Activated T-cell treated with anti-CD3 and anti-CD28 coated beads for 24 hours (primary cell): ENCODE measurements at regions not wholly inside any gene's neighbourhood (a gene's known extent, or its start where the extent isn't known, plus 50 kb on each side); places are given as distances from the start of the nearest gene placed in this dataset.

Experiments
- DNase-seq: peaks from one replicate; pipeline ENCODE4 v3.0.0-alpha.2; 2020; ENCODE audit warnings: low read depth

DNA sequence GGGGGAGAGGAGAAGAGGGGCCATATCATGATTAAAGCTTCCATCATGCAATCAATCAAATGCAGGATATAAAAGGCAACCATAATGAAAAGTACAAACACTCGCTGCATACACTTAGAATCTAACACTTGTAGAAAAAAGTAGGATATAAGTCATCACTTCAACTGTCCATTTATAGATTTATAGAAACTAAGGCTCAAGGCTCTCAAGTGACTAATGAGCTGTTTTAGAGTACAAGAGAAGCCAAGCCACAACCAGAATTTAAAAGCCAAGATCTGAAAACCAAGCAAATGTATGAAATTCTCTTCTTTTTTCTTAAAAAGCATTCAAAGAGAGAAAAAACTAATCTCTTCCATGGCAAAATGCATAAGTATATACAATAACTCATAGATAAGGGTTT, 160.2 kb upstream of the BLID start:
- DNase-seq, result no peak

- no peak for DNase-seq
These were observed 159.5 kb upstream of the BLID start for GRCh38 chr11:122275508-122275907.

DNA sequence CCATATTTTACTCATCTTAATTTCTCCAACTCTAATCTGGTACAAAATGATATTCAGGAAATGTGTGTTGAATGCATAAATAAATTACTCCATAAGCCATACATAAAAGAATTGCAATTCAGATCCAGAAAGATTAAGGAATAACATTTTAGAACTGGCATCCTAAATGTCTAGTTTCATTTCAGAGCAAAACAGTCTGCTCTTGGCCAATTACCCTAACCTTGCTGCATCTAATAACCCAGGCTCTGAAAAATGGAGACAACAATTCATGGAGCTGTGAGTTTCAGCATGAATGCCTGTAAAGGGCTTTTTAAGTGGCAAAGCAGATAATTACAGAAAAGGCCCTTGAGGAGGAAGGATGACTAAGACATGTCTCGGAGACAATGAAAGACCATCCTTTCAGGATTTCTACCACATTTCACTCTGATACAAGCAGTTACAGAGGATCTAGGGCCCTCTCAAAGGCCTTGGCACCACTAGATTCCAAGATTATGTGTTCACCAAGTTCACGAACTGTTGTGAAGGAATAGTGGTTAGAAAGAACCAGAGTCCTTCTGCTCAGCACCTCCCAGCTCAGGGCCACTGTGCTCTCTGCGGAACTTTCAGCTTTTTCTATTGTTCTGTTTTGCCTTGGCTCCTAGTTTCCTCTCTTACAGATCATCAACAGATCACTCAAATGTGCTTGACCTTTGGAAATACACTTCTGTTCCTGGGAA, 157.6 kb upstream of the BLID start:
- DNase-seq, result no peak

GRCh38 chr11:122271745-122272144, 155.7 kb upstream of the BLID start:
- DNase-seq, result no peak

DNA sequence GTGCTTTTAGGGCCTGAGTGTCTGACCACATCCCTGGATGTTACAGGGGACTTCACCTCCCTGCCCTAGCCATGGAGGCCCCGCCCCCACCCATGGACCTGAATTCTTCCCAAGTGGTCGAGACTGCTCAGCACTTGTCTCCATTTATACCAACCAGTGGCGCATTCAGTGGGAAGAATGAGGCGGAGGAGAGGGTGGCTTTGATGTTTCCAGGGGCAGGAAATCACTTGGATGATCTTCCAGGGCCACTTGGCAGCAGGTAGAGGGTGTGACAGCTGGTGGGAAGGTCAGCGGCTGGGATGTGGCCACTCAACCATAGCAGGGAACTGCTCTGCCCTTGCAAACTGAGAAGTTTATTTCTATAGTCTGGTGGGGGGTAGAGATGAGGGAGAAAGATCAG, 155.1 kb upstream of the BLID start:
- DNase-seq, result no peak

DNA sequence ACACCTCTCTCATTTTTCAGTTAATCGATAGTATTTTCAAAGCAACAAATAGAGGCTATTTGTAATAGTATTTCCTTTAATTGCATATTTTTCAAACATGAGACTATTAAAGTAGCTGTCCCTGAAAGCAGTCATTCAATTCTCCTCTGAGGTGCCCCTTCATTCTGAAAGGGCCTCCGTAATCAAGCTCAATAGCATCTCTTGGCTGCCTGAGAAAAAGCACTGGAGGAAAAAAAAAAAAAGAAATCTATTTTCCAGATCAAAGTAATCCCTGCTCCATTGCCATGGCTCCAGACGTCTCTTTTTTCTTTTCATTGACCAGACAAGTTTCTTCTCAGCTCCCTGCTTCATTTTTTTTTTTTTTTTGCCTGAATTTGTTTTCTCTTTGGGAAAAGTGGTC, 154.5 kb upstream of the BLID start:
- no peak for DNase-seq

DNA sequence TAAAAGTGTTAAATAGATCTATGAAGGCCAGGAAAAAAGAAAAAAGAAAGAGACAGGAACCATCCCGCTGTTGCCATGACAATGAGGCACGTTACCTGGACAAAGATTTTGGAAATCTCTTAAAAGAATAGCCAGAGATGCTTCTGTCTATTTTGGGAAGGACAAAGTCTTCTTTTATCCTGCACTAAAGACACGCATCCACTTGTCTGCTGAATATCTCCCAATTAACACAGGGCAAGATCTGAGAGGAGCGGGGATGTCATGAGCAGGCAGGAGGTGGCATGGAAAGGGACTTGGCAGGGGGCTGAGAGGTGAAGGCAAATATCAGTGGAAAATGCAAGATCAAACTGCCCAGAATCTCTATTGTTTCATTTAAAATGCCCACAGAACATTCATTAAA, 153.8 kb upstream of the BLID start:
- DNase-seq, result no peak

DNA sequence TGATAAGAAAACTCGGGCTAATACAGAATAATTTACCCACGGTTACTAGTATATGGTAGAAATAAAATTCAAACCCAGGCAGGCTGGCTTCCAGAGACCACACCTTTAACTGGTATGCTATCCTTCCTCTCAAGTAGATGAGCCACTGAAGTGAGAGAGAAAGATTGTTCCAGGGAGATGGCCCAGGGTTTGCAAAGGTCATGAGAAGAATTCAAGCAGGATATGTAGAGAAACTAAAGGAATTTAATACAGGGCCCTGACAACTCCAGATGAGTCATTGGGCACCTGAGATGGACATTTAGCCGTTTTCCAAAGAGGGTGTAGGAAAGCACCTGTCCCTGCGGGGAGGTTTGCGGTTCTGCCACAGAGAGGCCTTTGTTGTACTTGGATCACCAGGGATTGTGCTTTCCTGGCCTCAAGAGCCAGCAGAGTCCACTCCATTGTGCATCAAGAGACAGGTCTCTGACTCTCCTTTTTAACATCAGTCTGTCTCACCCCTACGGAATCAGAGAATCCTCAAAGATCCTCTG, 152.7 kb upstream of the BLID start:
- no peak for DNase-seq

DNA sequence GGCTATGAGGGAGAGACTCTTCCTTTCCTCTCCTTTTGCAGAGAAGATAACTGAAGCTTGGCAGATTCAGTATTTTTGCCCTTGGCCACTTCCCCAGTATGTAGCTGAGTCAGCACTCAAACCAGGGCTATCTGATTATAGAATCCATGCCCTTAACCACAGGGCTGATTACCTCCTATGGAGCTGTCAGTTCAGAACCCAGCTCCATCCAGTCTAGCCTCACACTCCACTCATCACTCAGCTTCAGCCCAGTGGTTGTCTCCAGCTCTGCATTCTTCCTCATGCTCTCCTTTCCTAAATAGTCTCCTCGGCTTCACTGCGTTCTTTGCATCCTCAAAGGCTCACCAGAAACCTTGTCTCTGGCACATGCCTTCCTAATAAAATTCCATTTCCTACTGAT, 151.6 kb upstream of the BLID start:
- DNase-seq, result no peak

- DNase-seq, result no peak
These were observed 150.0 kb upstream of the BLID start for GRCh38 chr11:122265981-122266380.

DNA sequence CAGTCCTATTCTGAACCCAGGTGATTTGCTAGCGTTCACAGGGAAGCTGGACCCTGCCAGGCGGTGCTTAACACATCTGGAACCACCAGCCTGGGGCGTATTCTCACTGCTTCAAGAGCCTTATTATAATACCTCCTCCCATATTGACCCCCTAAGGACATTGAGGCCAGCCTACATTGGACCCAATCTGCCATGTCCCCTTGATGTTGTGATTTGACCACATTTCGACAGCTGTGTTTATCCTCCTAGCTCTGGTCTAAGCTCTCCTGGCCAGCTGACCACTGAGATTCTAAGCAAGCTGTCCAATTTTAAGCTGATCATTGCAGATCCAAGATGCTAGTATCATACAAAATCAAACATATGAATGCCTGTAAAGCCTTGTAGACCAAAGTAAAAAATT, 148.1 kb upstream of the BLID start:
- no peak for DNase-seq

- DNase-seq, result no peak
These were observed 145.5 kb upstream of the BLID start for GRCh38 chr11:122261546-122261945.

DNA sequence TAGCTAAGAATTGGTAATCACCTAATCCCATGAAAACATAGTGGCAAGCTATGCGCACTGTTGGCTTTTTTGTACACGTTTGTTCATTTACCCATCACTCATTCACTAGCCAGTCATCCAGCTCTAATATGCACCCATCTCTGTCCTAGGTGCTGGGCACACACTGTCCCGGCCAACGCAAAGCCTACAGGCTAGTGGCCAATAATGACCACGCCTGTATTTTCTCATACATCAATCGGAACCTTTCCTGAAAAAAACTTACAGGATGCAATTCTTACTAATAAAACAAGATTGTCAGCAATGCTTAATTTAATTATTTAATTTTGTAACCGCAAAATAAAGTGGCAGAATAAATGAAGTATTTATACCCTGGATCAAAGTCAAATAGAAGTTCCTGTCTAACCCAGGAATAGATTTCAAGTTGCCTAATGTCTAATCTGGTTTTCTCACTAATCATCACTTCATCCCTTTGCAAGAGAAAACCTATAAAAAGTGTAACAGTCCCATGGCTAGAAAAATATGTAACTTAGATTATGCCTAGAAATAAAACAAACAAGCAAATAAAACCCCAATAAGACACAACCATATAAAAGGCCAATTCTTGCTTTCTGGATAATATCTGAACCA, 143.3 kb upstream of the BLID start:
- DNase-seq, result no peak

DNA sequence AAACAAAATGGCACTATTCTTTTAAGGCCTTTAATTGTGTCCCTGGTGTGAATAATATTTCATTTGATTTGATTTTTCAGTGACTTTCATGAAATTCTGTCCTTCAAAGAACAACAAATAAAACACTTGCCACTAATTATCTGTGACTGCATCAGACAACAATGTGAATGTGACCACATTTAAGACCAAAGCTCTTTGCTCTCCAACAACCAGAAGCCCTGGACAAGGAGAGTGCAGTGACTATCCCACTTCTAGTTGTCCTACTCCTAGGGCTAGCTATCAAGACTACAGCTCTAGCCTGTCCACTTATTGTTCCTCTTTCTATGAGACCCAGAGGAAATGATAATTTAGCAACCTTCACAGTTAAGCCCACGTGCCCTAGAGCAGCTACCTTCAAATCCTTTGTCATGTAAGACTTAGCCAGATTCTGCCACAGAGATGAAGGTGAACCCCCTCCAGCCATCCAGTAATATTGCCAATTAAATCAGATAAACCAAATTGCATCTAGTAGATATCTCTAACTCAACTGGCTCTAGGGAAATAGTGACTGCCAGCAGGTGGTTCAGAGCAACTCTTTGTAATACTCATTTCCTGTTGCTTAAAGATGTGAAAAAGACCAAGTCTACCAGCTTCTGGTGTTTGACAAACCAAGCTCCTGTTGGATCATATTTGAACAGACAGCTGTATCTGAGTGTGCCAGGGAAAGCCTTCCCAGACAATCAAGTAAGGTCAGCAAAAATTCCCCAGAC, 142.6 kb upstream of the BLID start:
- no peak for DNase-seq

- no peak for DNase-seq
These were observed 137.7 kb upstream of the BLID start for GRCh38 chr11:122253589-122254231.

DNA sequence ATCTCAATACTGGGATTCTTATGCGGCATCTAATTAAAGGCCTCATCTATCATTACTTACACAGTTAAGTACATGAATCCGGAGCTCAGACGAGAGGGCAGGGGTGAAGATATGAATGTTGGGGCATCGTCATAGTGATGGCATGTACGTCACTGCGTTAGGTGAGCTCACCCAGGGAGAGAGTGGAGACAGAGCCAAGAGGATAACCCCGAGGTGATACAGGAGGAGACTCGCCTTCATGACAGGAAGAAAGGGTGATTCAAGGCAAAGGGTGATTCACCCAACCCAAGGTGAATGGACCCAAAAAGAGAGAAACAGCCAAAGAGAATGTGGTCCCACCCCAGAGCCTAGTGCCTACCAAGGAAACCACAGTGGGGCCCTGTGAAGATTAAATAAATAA, 132.9 kb upstream of the BLID start:
- no peak for DNase-seq

- DNase-seq, result no peak
These were observed 132.1 kb upstream of the BLID start for GRCh38 chr11:122248131-122248530.

DNA sequence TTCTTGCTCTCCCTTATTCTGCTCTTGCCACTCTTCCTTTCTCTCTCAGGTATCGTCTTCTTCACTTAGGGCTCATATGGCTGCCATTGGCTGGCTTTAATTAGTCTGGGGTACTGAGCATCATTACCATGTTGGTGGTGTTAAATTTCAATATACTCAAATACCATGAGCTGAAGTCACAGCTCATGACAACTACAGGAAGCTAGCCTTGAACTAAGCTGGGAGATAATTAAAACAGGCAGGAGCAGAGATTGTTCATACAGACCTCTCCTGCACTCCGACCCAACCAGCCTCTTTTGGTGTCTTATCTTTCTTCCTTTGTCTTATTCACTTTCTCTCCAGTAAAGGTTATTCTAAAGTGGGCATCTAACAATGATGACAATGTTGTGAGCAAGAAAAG, 130.9 kb upstream of the BLID start:
- no peak for DNase-seq

GRCh38 chr11:122242731-122243130, 126.7 kb upstream of the BLID start:
- DNase-seq, result no peak

- DNase-seq, result no peak
These were observed 125.6 kb upstream of the BLID start for GRCh38 chr11:122241566-122241965.

GRCh38 chr11:122240638-122241037, 124.6 kb upstream of the BLID start:
- DNase-seq, result no peak

- DNase-seq, result no peak
These were observed 119.6 kb upstream of the BLID start for GRCh38 chr11:122235615-122236014.

DNA sequence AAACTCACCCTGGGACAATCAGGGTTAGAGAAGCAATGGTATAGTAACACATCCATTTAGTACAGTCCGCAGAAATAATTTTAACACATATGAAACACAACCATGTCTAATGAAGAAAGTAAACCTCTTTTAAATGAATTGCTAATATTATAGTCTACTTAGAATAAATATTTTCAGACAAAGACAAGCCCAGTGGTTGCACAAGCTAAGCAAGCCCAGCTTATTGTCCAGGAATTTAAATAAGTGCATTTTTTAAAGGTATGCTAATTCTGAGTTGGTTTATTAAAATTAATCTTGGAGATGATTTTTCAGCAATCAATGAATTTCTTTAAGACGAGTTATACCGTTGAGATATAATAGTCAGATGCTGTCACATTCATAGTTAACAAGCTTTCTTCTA, 118.8 kb upstream of the BLID start:
- DNase-seq, result no peak
